T47D (cell line): ENCODE measurements at regions not wholly inside any gene's neighbourhood (a gene's known extent, or its start where the extent isn't known, plus 50 kb on each side); places are given as distances from the start of the nearest gene placed in this dataset.

Experiments
- DNase-seq, 2 experiments: peaks; one replicate each; pipeline versions ENCODE4 v3.0.0 to v3.0.0-alpha.2; 2011 to 2012; ENCODE audit warnings: low read depth in 1 of 2, low spot score in 1 of 2
- JUND ChIP-seq: IDR thresholded peaks from 2 replicates; pipeline ENCODE4 v1.6.1; 2012; ENCODE audit warnings: low read depth
- in situ Hi-C: cut with HindIII; loops from 2 replicates; pipeline ENCODE4 v1.10.0; 2016; ENCODE audit warnings: low sequenced_read_pairs, low pct_unique_long_range_greater_than_20kb

DNA sequence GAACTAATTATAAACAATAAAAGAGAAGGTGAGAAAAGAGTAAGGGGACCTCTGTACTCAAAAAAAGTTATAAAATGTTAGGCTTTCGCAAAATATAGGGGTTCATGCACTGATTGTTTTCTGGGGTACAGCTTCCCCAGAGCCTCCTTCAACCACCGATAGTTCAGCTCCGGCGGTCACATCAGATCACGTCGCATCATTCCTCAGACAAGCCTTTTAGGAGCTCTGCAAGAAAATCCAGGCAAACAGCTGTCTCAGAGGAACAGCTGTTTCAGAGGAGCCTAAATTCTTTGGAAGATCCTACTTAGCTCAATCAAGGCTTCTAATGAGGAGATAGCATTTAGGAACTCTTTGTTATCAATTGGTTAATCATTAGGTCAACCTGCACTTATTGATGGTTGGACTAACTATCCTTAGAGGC is 78.7 kb downstream of the MYCN start:
- in situ Hi-C loops = no loop called here

GRCh38 chr2:16018277-16019059 is 78.1 kb downstream of the MYCN start:
- TF ChIP-seq JUND = no peak
- in situ Hi-C loops = no loop called here
- DNase-seq = no peak

More for the DNA sequence above, 78.7 kb downstream of the MYCN start:
- no peak for TF ChIP-seq JUND
- no peak for DNase-seq

DNA sequence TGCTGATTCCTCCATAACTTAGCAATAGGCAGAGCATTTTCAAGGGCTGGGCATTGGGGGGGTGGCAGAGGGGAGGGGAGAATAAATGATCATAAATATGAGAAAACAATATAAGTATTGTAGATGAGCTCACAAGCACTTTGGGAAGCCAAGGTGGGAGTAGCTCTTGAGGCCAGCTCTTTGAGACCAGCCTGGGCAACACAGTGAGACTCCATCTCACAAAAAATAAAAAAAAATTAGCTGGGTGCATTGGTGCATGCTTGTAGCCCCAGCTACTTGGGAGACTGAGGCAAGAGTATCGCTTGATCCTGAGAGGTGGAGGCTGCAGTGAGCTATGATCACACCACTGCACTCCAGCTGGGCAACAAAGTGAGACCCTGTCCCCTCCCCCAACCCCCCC is 75.9 kb downstream of the MYCN start:
- DNase-seq = no peak
- TF ChIP-seq JUND = no peak
- in situ Hi-C loops = no loop called here

- in situ Hi-C loops = no loop called here
- no peak for TF ChIP-seq JUND
- DNase-seq = peak in 1 of 2 experiments; percentile 46
Measured at GRCh38 chr2:16015903-16016265, 75.5 kb downstream of the MYCN start.

GRCh38 chr2:16015210-16015902 is 75.0 kb downstream of the MYCN start:
- no peak for DNase-seq
- TF ChIP-seq JUND = no peak
- in situ Hi-C loops = no loop called here

DNA sequence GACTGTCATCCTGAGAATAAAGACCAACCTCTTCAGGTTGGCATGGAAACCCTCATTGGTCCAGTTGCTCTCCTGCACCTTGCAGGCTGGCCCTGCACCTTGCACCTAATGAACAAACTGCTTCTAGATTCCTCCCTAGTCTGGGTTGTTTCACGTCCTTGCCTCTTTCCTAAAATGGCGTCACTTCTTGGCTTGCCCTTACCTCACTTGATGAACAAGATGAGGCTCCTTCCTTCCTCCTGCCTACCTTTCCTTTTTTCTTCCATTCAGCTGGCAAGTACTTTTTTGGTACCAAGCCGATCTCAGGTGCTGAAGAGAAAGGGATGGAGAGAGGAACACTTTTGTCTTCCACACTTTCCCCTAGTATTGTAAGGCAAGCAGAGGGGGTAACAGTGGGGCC is 74.5 kb downstream of the MYCN start:
- no peak for DNase-seq
- in situ Hi-C loops = no loop called here
- no peak for TF ChIP-seq JUND

DNA sequence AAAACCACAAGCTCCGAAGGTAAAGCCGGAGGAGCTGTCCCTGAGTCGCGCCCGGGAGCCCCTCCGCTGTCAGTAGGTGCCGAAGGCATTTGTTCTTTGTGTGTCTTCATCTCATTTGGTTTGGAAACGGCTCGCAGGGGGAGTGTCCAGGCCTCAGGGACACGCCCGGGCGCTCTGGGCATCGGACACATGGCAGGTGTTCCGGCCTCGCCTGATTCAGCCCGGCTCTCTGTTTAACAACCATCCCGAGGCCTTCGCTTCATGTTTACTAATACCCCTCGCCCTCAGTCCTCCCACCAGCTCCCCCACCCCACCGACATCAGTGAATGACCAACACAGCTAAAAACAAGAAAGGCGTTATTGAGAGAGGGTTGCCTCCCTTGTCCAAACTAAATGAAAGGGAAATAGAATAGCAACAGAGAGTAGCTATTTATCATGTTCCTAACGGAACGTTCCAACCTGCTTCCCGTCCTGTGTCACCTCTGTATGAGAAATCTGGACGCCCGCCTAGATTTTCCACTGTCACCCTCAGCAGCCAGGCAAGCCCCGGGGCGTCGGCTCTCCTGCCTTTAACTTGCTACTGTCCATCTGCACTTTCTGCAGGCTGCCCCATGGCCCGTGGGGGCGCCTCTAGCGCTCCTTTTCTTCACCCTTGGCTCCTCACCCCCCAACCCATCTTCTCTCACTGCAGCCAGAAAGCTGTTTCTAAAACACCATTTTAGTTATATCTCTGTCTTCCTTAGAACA is 73.9 kb downstream of the MYCN start:
- in situ Hi-C loops = no loop called here
- no peak for DNase-seq
- no peak for TF ChIP-seq JUND

GRCh38 chr2:16013359-16013911 is 73.1 kb downstream of the MYCN start:
- in situ Hi-C loops = no loop called here
- no peak for TF ChIP-seq JUND
- DNase-seq = no peak

- in situ Hi-C loops = no loop called here
- DNase-seq = peak; percentile 49 to 83
- TF ChIP-seq JUND = no peak
Measured at GRCh38 chr2:16012626-16013358, 72.4 kb downstream of the MYCN start.

DNA sequence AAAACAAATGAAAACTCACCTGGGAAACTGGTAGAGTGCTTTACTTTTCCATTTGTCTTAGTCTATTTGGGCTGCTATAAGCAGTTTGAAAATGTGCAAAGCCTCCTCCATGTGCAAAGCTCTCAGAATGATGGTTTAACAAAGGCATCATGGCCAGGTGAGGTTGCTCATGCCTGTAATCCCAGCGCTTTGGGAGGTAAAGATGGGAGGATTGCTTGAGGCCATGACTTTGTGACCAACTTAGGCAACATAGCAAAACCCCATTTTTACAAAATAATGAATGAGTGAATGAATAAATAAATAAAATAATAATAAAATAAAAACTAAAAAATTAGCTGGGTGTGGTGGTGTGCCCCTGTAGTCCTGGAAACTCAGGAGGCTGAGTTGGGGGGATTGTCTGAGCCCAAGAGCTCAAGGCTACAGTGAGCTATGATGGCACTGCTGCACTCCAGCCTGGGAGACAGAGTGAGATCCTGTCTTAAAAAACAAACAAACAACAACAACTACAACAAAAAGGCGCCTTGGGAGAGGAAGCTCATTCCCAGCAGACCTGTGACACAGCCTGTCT is 71.8 kb downstream of the MYCN start:
- in situ Hi-C loops = no loop called here
- TF ChIP-seq JUND = no peak
- DNase-seq = no peak

GRCh38 chr2:16011621-16011960 is 71.2 kb downstream of the MYCN start:
- no peak for TF ChIP-seq JUND
- in situ Hi-C loops = no loop called here
- DNase-seq = no peak

GRCh38 chr2:16010951-16011620 is 70.7 kb downstream of the MYCN start:
- in situ Hi-C loops = no loop called here
- no peak for TF ChIP-seq JUND
- no peak for DNase-seq
